H9 (cell line): ENCODE measurements at regions not wholly inside any gene's neighbourhood (a gene's known extent, or its start where the extent isn't known, plus 50 kb on each side); places are given as distances from the start of the nearest gene placed in this dataset.

ENCODE experiments used
- DNase-seq: peaks from one replicate; pipeline ENCODE4 v3.0.0-alpha.2; 2017
- H2AFZ ChIP-seq: one replicate; pipeline ENCODE4 v1.6.1; 2013; ENCODE audit warnings: mild to moderate bottlenecking, low read length, control low read depth, moderate library complexity
- H2AK5ac ChIP-seq: 2 replicates; pipeline ENCODE4 v1.6.1; 2013; ENCODE audit warnings: low read length, control low read depth, mixed read lengths; ENCODE audit not compliant: insufficient read length
- H2BK120ac ChIP-seq: one replicate; pipeline ENCODE4 v1.6.1; 2013; ENCODE audit warnings: low read depth, mild to moderate bottlenecking, low read length, control low read depth, inconsistent platforms; ENCODE audit not compliant: poor library complexity, severe bottlenecking
- H2BK12ac ChIP-seq: 2 replicates; pipeline ENCODE4 v1.6.1; 2013; ENCODE audit warnings: low read length, control low read depth, mixed read lengths, low read depth; ENCODE audit not compliant: insufficient read length
- H2BK15ac ChIP-seq: 2 replicates; pipeline ENCODE4 v1.6.1; 2013; ENCODE audit warnings: low read depth, low read length, control low read depth
- H2BK20ac ChIP-seq: one replicate; pipeline ENCODE4 v1.6.1; 2013; ENCODE audit warnings: low read depth, mild to moderate bottlenecking, low read length, control low read depth, inconsistent platforms; ENCODE audit not compliant: poor library complexity, severe bottlenecking
- H2BK5ac ChIP-seq: 2 replicates; pipeline ENCODE4 v1.6.1; 2013; ENCODE audit warnings: low read length, control low read depth, mixed read lengths; ENCODE audit not compliant: insufficient read length
- H3K14ac ChIP-seq: 2 replicates; pipeline ENCODE4 v1.6.1; 2013; ENCODE audit warnings: low read length, control low read depth; ENCODE audit not compliant: insufficient read depth
- H3K18ac ChIP-seq: 2 replicates; pipeline ENCODE4 v1.6.1; 2013; ENCODE audit warnings: low read depth, mild to moderate bottlenecking, mixed read lengths, low read length, control low read depth; ENCODE audit not compliant: insufficient read length
- H3K23ac ChIP-seq: 2 replicates; pipeline ENCODE4 v1.6.1; 2013; ENCODE audit warnings: low read length, control low read depth, mixed read lengths, low read depth; ENCODE audit not compliant: insufficient read length
- H3K23me2 ChIP-seq: 2 replicates; pipeline ENCODE4 v1.6.1; 2013; ENCODE audit warnings: low read depth, mild to moderate bottlenecking, mixed read lengths, low read length, control low read depth; ENCODE audit not compliant: insufficient read length, poor library complexity, severe bottlenecking
- H3K27ac ChIP-seq: 2 replicates; pipeline ENCODE4 v1.5.1; 2013; ENCODE audit warnings: low read length, control low read depth, mixed read lengths, low read depth; ENCODE audit not compliant: insufficient read length
- H3K27me3 ChIP-seq: 2 replicates; pipeline ENCODE4 v1.6.1; 2013; ENCODE audit warnings: low read length, control low read depth, inconsistent platforms; ENCODE audit not compliant: insufficient read depth
- H3K4ac ChIP-seq: 2 replicates; pipeline ENCODE4 v1.6.1; 2013; ENCODE audit warnings: low read depth, mild to moderate bottlenecking, control low read depth, inconsistent platforms, low read length, moderate library complexity
- H3K4me1 ChIP-seq: 2 replicates; pipeline ENCODE4 v1.6.1; 2013; ENCODE audit warnings: low read length, control low read depth, inconsistent platforms; ENCODE audit not compliant: insufficient read depth
- H3K4me2 ChIP-seq: 2 replicates; pipeline ENCODE4 v1.6.1; 2013; ENCODE audit warnings: low read length, control low read depth, mixed read lengths; ENCODE audit not compliant: insufficient read length, insufficient read depth
- H3K56ac ChIP-seq: 2 replicates; pipeline ENCODE4 v1.6.1; 2013; ENCODE audit warnings: low read depth, mild to moderate bottlenecking, mixed read lengths, low read length, control low read depth; ENCODE audit not compliant: insufficient read length
- H3K79me1 ChIP-seq: 2 replicates; pipeline ENCODE4 v1.6.1; 2013; ENCODE audit warnings: low read depth, mild to moderate bottlenecking, moderate library complexity, low read length, control low read depth, inconsistent platforms; ENCODE audit not compliant: insufficient read depth, poor library complexity, severe bottlenecking
- H3K79me2 ChIP-seq: 2 replicates; pipeline ENCODE4 v1.6.1; 2013; ENCODE audit warnings: low read length, control low read depth, inconsistent platforms; ENCODE audit not compliant: insufficient read depth
- H3K9ac ChIP-seq: 2 replicates; pipeline ENCODE4 v1.6.1; 2013; ENCODE audit warnings: low read length, control low read depth, mixed read lengths; ENCODE audit not compliant: insufficient read length; ENCODE audit errors: extremely low read depth
- H3K9me3 ChIP-seq: one replicate; pipeline ENCODE4 v1.6.1; 2013; ENCODE audit warnings: low read depth, low read length, inconsistent platforms; ENCODE audit not compliant: control insufficient read depth
- H3T11ph ChIP-seq: one replicate; pipeline ENCODE4 v1.6.1; 2013; ENCODE audit warnings: mild to moderate bottlenecking, low read length, control low read depth, inconsistent platforms
- H4K20me1 ChIP-seq: one replicate; pipeline ENCODE4 v1.6.1; 2013; ENCODE audit not compliant: control insufficient read depth, insufficient read length, insufficient read depth
- H4K5ac ChIP-seq: 2 replicates; pipeline ENCODE4 v1.6.1; 2013; ENCODE audit warnings: low read depth, mild to moderate bottlenecking, mixed read lengths, low read length, control low read depth; ENCODE audit not compliant: insufficient read length
- H4K8ac ChIP-seq: replicated peaks from 2 replicates; pipeline ENCODE4 v1.6.1; 2013; ENCODE audit warnings: low read length, control low read depth, mixed read lengths, low read depth; ENCODE audit not compliant: insufficient read length
- H4K91ac ChIP-seq: 2 replicates; pipeline ENCODE4 v1.6.1; 2013; ENCODE audit warnings: low read depth, mild to moderate bottlenecking, moderate library complexity, mixed read lengths, low read length, control low read depth; ENCODE audit not compliant: insufficient read length
- H3K27ac Mint-ChIP-seq, 3 experiments: 2 replicates in 2 of 3; 3 replicates in 1 of 3; pipeline ENCODE4 v1.8.0; 2020 to 2021; ENCODE audit warnings: mixed read lengths in 3 of 3, mild to moderate bottlenecking in 1 of 3, moderate library complexity in 1 of 3
- H3K27me3 Mint-ChIP-seq: 2 replicates; pipeline ENCODE4 v1.8.0; 2021; ENCODE audit warnings: low read depth, mild to moderate bottlenecking, moderate library complexity, mixed read lengths
- H3K36me3 Mint-ChIP-seq, 3 experiments: 2 replicates in 2 of 3; 3 replicates in 1 of 3; pipeline ENCODE4 v1.8.0; 2020 to 2021; ENCODE audit warnings: low read depth in 3 of 3, mixed read lengths in 3 of 3; ENCODE audit not compliant: insufficient read depth in 1 of 3
- H3K4me1 Mint-ChIP-seq, 2 experiments: 2 replicates each; pipeline ENCODE4 v1.8.0; 2020; ENCODE audit warnings: mixed read lengths in 2 of 2
- H3K4me3 Mint-ChIP-seq, 2 experiments: 2 replicates in 1 of 2; 3 replicates in 1 of 2; pipeline ENCODE4 v1.8.0; 2020 to 2021; ENCODE audit warnings: mild to moderate bottlenecking in 2 of 2, mixed read lengths in 2 of 2, moderate library complexity in 1 of 2
- H3K9me3 Mint-ChIP-seq, 2 experiments: 2 replicates in 1 of 2; 3 replicates in 1 of 2; pipeline ENCODE4 v1.8.0; 2020; ENCODE audit warnings: mild to moderate bottlenecking in 2 of 2, mixed read lengths in 2 of 2, moderate library complexity in 1 of 2
- CTCF ChIP-seq: fragments of 200-600 bp; sonication (generic); conservative IDR thresholded peaks from 3 replicates; pipeline ENCODE4 v1.8.0; 2021; ENCODE audit warnings: antibody characterized with exemption, mild to moderate bottlenecking
- WGBS: extraction: QIAGEN DNeasy Blood & Tissue Kit; methylation state at CpG from one replicate; pipeline ENCODE4 v1.1.7; 2013; ENCODE audit warnings: missing lambda C conversion rate, low lambda C conversion rate, mixed read lengths; ENCODE audit not compliant: insufficient read length; ENCODE audit errors: extremely low coverage; 5-methylcytosine and 5-hydroxymethylcytosine counted together

DNA sequence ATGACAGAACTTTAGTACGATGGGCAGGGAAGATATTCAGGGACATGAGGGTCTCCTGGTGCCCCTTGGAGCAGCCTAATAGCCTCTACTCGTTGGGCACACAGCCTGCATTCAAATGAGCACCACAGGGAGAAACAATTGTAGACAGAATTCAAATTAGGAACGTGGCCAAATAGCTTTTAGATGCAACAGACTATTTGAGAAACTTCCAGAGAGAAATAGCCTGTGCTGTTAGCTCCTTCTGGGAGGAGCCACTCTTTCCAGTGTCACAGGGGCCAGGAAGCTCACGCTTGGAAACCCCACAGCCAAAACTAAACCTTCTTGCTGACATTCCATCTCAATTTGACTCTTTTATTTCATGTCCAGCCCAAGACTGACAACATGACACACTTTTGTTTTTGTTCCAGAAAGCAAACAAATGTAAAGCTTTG is 114.5 kb downstream of the RPAP3 start:
- Histone ChIP-seq H3K23me2 (no peaks in the 10 kb centered on the region), H4K20me1 (no peaks in the 10 kb centered on the region), H2BK5ac (no peak overlapping the region), H3K79me1 (no peaks in the 10 kb centered on the region), H3K23ac (no peak overlapping the region), H2AFZ (no peak overlapping the region), H2AK5ac (no peak overlapping the region), H3T11ph (no peak overlapping the region), H3K79me2 (no peaks in the 10 kb centered on the region), H3K9me3 (no peaks in the 10 kb centered on the region), H4K5ac (no peak overlapping the region), H3K4me2 (no peak overlapping the region), H3K4me1 (0 out of 2 replicates have a peak, but pooled peaks cover 5% of the 10 kb centered on the region), H3K56ac (no peak overlapping the region), H3K27ac (no peak overlapping the region), H2BK15ac (no peak overlapping the region), H2BK12ac (no peak overlapping the region), H2BK120ac (no peak overlapping the region), H3K18ac (no peak overlapping the region), H4K8ac (no peak overlapping the region), H4K91ac (no peak overlapping the region), H3K4ac (no peak overlapping the region), H2BK20ac (no peak overlapping the region), H3K14ac (no peak overlapping the region), H3K9ac (no peak overlapping the region), H3K27me3 (no peaks in the 10 kb centered on the region; the same call in 1 of the 2 replicates)
- Mint-ChIP-seq H3K4me1 (peaks cover 10 to 14% of the 10 kb centered on the region in 2 experiments), H3K27me3 (no peaks in the 10 kb centered on the region), H3K9me3 (no peaks in the 10 kb centered on the region), H3K36me3 (no peaks in the 10 kb centered on the region), H3K27ac (0 out of 7 replicates have a peak overlapping the region, but pooled peaks of 1 of the 3 experiments have one; percentile 47), H3K4me3 (no peak overlapping the region)
- no peak for DNase-seq
- WGBS: no CpG with 5 or more reads among the region's 4 CpGs
- TF ChIP-seq CTCF: no peak
